HG02571 (cell line): ENCODE measurements at regions not wholly inside any gene's neighbourhood (a gene's known extent, or its start where the extent isn't known, plus 50 kb on each side); places are given as distances from the start of the nearest gene placed in this dataset.

Source experiments
- ATAC-seq: cut with Tn5 transposase; IDR thresholded peaks from one replicate; pipeline ENCODE4 v1.9.1; 2021; ENCODE audit warnings: mild to moderate bottlenecking, moderate library complexity; ENCODE audit not compliant: unreplicated experiment

GRCh38 chr2:147231607-147232006 is 613.2 kb upstream of the ACVR2A start:
- peak; percentile 90 for ATAC-seq

DNA sequence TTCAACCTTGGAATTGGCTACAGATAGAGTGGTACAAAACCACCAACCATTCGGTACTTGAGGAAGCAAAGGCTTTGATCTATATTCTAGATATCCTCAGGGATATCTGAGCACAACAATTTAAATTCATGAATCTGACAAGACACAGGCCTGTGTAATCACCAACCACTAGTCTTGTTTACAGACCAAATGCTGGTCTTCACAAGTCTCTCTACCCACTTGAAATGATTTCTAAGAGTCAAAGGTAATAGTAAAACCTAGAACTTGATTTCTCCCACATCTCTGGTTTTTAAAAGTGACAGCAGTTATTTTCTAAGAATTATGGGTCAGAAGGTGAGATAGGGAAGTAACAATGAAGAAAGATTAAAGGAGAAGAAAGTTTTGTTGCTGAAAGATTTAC is 613.7 kb upstream of the ACVR2A start:
- ATAC-seq = no peak

DNA sequence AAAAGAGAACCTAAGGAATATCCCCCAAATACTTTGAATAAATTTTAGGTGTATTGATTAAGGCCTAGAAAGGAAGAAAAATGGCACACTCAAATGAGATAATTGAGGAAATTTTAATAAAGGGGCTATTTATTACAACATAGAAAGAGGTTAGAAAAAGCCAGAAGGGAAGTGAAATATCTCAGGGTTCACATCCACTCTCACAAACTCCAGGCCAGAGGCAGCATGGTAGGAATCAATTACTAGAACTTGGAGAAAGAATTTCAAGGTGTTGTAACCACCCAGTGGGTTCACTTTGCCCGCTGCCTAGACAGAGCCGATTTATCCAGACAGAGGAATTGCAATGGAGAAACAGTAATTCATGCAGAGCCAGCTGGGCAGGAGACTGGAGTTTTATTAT is 617.5 kb upstream of the ACVR2A start:
- ATAC-seq = no peak

GRCh38 chr2:147224070-147224469 is 620.8 kb upstream of the ACVR2A start:
- no peak for ATAC-seq

- ATAC-seq = no peak
These were observed 621.2 kb upstream of the ACVR2A start for GRCh38 chr2:147223553-147224060.

DNA sequence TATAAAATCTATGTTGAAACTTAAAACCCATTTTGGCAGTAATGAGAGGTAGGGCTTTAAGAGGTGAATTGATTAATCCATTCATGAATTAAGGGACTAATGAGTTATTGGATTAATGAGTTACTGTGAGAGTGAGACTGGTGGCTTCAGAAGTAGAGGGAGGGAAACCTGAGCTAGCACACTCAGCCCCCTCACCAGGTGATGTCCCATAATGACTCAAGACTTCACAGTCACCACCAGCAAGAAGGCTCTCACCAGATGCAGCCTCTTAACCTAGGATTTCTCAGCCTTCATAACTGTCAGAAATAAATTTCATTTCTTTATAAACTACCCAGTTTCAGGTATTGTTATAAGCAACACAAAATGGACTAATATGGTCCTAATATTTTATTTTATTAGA is 621.7 kb upstream of the ACVR2A start:
- peak; percentile 93 for ATAC-seq

GRCh38 chr2:147222506-147222905 is 622.3 kb upstream of the ACVR2A start:
- peak; percentile 73 for ATAC-seq

GRCh38 chr2:147214914-147215313 is 629.9 kb upstream of the ACVR2A start:
- no peak for ATAC-seq

DNA sequence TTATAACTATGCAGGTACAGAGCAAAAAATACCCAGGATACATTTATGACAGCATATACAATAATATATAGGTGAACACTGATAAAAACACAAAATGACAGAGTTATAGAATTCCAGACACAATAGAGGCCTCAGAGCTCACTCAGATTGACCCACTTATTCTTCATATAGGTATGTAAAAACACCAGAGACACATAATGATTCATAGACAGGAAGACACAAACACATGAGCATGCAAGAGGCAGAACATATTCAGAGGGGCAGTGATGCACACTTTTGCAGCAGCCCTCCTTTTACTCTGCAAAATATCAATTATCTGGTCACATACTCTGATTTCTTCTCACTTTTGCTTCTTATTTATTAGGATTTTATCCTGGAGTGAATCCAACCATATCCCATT is 633.3 kb upstream of the ACVR2A start:
- no peak for ATAC-seq

DNA sequence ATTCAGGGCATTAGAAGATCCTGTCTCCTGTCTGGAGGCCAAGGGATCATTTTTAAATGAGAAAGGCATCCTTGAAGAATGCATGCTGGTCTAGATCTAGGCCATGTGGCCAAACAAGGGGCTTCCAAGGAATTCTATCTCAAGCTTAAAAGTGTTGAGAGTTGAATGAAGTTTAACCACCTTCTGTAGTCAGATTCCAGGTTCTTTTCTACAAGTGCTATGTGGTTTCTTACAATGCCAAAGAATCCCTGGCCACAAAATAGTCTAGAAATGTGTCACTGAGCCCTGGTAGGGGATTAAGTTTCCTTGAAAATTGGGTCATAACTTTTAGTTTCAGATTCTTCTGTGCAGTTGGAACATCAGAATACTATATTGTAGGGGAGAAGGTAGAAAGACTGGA is 640.7 kb upstream of the ACVR2A start:
- no peak for ATAC-seq

DNA sequence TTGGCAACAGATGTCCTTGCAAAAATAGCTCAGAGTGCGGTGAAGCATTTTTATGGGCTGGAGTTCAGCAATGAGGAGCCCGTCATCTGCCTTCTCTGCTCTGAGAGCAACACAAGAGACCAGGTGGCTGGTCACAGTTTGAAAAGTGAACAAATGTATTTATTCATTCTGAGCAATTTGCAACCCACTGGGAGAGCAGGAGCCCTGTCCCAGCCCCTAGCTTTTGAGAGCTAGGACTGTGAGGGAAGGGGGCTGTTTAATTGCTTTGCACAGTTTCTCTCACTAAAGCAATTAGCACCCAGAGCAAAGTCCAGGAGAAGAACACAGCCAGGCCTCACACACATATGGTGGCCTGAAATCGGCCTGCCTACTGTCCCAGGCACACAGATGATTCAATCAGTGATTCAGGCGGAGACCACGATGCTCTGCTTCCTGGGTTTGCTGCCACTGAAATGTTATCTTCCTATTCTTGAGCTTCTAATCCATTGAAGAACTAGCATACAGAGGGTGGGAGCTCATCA is 646.1 kb upstream of the ACVR2A start:
- ATAC-seq = no peak

- ATAC-seq = no peak
These were observed 646.9 kb upstream of the ACVR2A start for GRCh38 chr2:147197754-147198483.

- ATAC-seq = peak; percentile 60
These were observed 662.6 kb upstream of the ACVR2A start for GRCh38 chr2:147182260-147182659.

GRCh38 chr2:147181351-147182029 is 663.3 kb upstream of the ACVR2A start:
- ATAC-seq = peak; percentile 64

DNA sequence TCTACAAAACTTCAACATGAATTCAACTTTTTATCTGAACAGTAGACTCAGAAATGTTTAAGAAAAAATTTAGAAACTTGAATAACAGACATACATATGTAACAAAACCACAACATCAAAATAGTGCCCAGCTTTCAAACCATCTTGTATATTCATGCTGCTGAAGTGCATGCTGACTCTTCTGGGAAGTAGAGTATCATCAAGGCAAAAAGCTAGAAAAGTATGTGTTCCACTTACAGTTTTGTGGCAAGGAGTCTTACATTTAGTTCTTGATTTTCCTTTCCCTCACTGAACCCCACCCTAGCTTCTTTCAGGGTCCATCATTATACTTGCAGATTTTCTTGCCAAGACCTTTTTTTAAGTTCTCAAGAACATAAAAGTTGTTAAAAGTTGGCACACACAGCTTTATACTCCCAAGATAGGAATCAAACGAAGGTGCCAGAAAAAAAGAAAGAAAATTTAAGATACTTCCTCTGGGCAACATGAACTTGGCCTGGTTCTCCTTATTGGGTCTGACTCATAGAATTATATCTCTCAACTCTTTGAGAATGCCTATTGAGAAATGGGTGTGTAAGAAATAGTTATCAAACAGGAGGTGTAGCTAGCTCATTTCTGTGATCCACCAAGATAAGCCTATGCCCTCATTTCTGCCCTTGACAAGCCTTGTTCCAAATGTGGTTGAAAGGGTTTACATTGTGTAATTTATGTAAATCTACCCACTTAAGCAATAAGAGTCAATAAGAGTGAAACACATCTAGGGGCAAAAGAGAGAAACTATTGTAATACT is 667.6 kb upstream of the ACVR2A start:
- ATAC-seq = no peak

DNA sequence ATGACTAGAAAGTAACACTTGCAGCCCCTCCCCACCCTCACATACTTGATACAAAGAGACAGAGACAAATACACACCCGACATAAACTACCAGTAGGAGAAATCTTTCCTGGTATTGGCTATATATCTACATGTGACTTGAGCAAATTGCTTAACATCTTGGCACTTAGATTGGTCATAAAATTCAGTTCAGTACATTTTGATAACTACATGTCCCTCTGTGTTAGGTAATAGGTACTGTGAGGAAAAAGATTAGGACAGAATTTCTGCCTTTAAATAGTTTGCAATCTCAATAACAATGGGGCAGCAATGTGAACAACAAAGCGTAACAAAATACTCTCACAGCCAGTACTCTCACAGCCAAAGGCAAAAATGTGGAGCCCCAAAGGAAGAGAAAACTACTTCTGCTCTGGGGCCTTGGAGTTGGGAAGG is 670.0 kb upstream of the ACVR2A start:
- no peak for ATAC-seq

- peak; percentile 59 for ATAC-seq
These were observed 671.0 kb upstream of the ACVR2A start for GRCh38 chr2:147173798-147174197.

GRCh38 chr2:147173189-147173581 is 671.6 kb upstream of the ACVR2A start:
- no peak for ATAC-seq

- ATAC-seq = no peak
These were observed 672.2 kb upstream of the ACVR2A start for GRCh38 chr2:147172493-147173188.

GRCh38 chr2:147171941-147172340 is 672.9 kb upstream of the ACVR2A start:
- ATAC-seq = no peak

DNA sequence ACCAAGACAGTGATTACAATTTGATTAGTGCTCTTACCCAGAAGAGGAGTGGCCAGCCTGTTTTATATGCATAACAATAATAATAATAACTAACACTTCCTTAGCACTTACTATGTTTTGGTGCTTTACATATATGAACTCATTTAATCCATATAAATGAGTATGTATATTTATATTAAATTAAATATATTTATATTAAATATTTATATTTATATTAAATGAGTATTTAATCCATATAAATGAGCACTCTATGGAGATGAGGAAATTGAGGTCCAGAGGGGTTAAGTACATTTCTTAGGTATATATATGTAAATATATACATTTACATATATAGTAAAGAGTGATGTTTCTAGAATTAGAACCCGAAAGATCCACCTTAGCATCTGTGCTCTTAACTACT is 673.9 kb upstream of the ACVR2A start:
- ATAC-seq = no peak
